WTC11 (cell line): ENCODE measurements at regions not wholly inside any gene's neighbourhood (a gene's known extent, or its start where the extent isn't known, plus 50 kb on each side); places are given as distances from the start of the nearest gene placed in this dataset.

Source experiments
- ATAC-seq: fragments of 200-7000 bp; cut with Tn5 transposase; 2 replicates; pipeline ENCODE4 v1.10.0; 2021; ENCODE audit warnings: mild to moderate bottlenecking, moderate library complexity
- CTCF ChIA-PET: fragments of 300-600 bp; sonication (Branson Sonifier 250); formaldehyde crosslinking; loops from one replicate; lab custom pipeline; 2021; ENCODE audit warnings: antibody characterized with exemption; lab: Charles Lee
- POLR2A ChIA-PET: fragments of 350-600 bp; sonication (Branson Sonifier 250); formaldehyde crosslinking; loops from one replicate; lab custom pipeline; 2021; ENCODE audit warnings: antibody characterized with exemption; lab: Charles Lee
- DNase-seq: peaks from one replicate; pipeline ENCODE4 v3.0.0; 2021; ENCODE audit warnings: low spot score
- H3K27ac Mint-ChIP-seq: 2 replicates; pipeline ENCODE4 v1.8.0; 2021; ENCODE audit warnings: mixed read lengths
- H3K27me3 Mint-ChIP-seq: 2 replicates; pipeline ENCODE4 v1.8.0; 2021; ENCODE audit warnings: low read depth, mild to moderate bottlenecking, moderate library complexity, mixed read lengths
- H3K36me3 Mint-ChIP-seq: 2 replicates; pipeline ENCODE4 v1.8.0; 2021; ENCODE audit warnings: mixed read lengths
- H3K4me1 Mint-ChIP-seq: 2 replicates; pipeline ENCODE4 v1.8.0; 2022; ENCODE audit warnings: mixed read lengths
- H3K4me3 Mint-ChIP-seq: 2 replicates; pipeline ENCODE4 v1.8.0; 2021; ENCODE audit warnings: mild to moderate bottlenecking, moderate library complexity, mixed read lengths
- H3K9me3 Mint-ChIP-seq: 2 replicates; pipeline ENCODE4 v1.8.0; 2021; ENCODE audit warnings: mixed read lengths
- AFF4 ChIP-seq: sonication (generic); formaldehyde crosslinking; IDR thresholded peaks from 2 replicates; pipeline ENCODE4 v1.8.1; 2023; ENCODE audit warnings: mild to moderate bottlenecking, missing genetic modification reagents, borderline replicate concordance
- ATF1 ChIP-seq: sonication (generic); formaldehyde crosslinking; IDR thresholded peaks from 2 replicates; pipeline ENCODE4 v1.8.1; 2023; ENCODE audit warnings: mild to moderate bottlenecking, moderate library complexity, missing genetic modification reagents
- ATF2 ChIP-seq: sonication (generic); formaldehyde crosslinking; IDR thresholded peaks from 2 replicates; pipeline ENCODE4 v1.8.1; 2022; ENCODE audit warnings: low read depth, missing genetic modification reagents, borderline replicate concordance
- E2F4 ChIP-seq: sonication (generic); formaldehyde crosslinking; IDR thresholded peaks from 2 replicates; pipeline ENCODE4 v1.8.1; 2022; ENCODE audit warnings: low read depth, mild to moderate bottlenecking, moderate library complexity, missing genetic modification reagents, borderline replicate concordance
- E2F5 ChIP-seq: sonication (generic); formaldehyde crosslinking; IDR thresholded peaks from 2 replicates; pipeline ENCODE4 v1.8.1; 2022; ENCODE audit warnings: mild to moderate bottlenecking, moderate library complexity, missing genetic modification reagents
- EMX1 ChIP-seq: fragments of 250-450 bp; sonication (Bioruptor Pico); IDR thresholded peaks from 2 replicates; pipeline ENCODE4 v1.8.0; 2021; ENCODE audit warnings: mild to moderate bottlenecking
- FOXP1 ChIP-seq: sonication (generic); formaldehyde crosslinking; IDR thresholded peaks from 2 replicates; pipeline ENCODE4 v1.8.0; 2022; ENCODE audit warnings: missing genetic modification reagents, mild to moderate bottlenecking, moderate library complexity, borderline replicate concordance
- GABPB1 ChIP-seq: sonication (generic); formaldehyde crosslinking; IDR thresholded peaks from 2 replicates; pipeline ENCODE4 v1.8.1; 2023; ENCODE audit warnings: mild to moderate bottlenecking, missing genetic modification reagents
- GRHL2 ChIP-seq: fragments of 250-450 bp; sonication (Bioruptor Pico); IDR thresholded peaks from 2 replicates; pipeline ENCODE4 v1.8.0; 2022; ENCODE audit warnings: mild to moderate bottlenecking, moderate library complexity; ENCODE audit not compliant: insufficient replicate concordance, severe bottlenecking
- IRF2 ChIP-seq: sonication (generic); formaldehyde crosslinking; IDR thresholded peaks from 2 replicates; pipeline ENCODE4 v1.8.0; 2022; ENCODE audit warnings: low read depth, missing genetic modification reagents, borderline replicate concordance
- MAX ChIP-seq: sonication (generic); formaldehyde crosslinking; IDR thresholded peaks from 2 replicates; pipeline ENCODE4 v1.8.0; 2022; ENCODE audit warnings: mild to moderate bottlenecking, missing genetic modification reagents
- MXD4 ChIP-seq: fragments of 250-450 bp; sonication (Bioruptor Pico); IDR thresholded peaks from 2 replicates; pipeline ENCODE4 v1.8.0; 2021; ENCODE audit warnings: mild to moderate bottlenecking, moderate library complexity, borderline replicate concordance
- RELA ChIP-seq: sonication (generic); formaldehyde crosslinking; IDR thresholded peaks from 2 replicates; pipeline ENCODE4 v1.8.1; 2022; ENCODE audit warnings: missing genetic modification reagents, mild to moderate bottlenecking, borderline replicate concordance
- ZNF317 ChIP-seq: sonication (generic); formaldehyde crosslinking; IDR thresholded peaks from 2 replicates; pipeline ENCODE4 v1.8.1; 2023; ENCODE audit warnings: low read depth, mild to moderate bottlenecking, moderate library complexity, missing genetic modification reagents, borderline replicate concordance
- ZNF423 ChIP-seq: fragments of 250-450 bp; sonication (Bioruptor Pico); IDR thresholded peaks from 2 replicates; pipeline ENCODE4 v2.1.2; 2022; ENCODE audit warnings: mild to moderate bottlenecking, moderate library complexity
- ZNF425 ChIP-seq: fragments of 250-450 bp; sonication (Bioruptor Pico); conservative IDR thresholded peaks from 2 replicates; pipeline ENCODE4 v1.9.0; 2021; ENCODE audit warnings: mild to moderate bottlenecking
- ZNF532 ChIP-seq: fragments of 250-450 bp; sonication (Bioruptor Pico); IDR thresholded peaks from 2 replicates; pipeline ENCODE4 v1.9.0; 2021; ENCODE audit warnings: mild to moderate bottlenecking, borderline replicate concordance
- ZNF671 ChIP-seq: fragments of 250-450 bp; sonication (Bioruptor Pico); IDR thresholded peaks from 2 replicates; pipeline ENCODE4 v1.8.0; 2021; ENCODE audit warnings: mild to moderate bottlenecking

GRCh38 chr16:85505794-85506634 lies 107.1 kb upstream of the GSE1 start:
- ATAC-seq (no peak), DNase-seq (no peak)
- TF ChIP-seq ZNF671 (CRISPR knock-in tag) (no peak), E2F4 (no peak), AFF4 (no peak), MXD4 (CRISPR knock-in tag) (no peak), ZNF423 (CRISPR knock-in tag) (no peak), GABPB1 (CRISPR knock-in tag) (no peak), MAX (no peak), FOXP1 (CRISPR knock-in tag) (no peak), ATF2 (CRISPR knock-in tag) (no peak), E2F5 (CRISPR knock-in tag) (no peak), RELA (CRISPR knock-in tag) (no peak), EMX1 (no peak), GRHL2 (CRISPR knock-in tag) (no peak)
- no peak overlapping the region for H3K4me3 Mint-ChIP-seq
- ChIA-PET POLR2A (interaction anchor here (1.2 kb wide), 1 partner anchor 47 kb away, joined by 3 read pairs; no protein-coding TSS in a partner anchor), CTCF (interaction anchor here (0.9 to 4.0 kb wide), 6 partner anchors 15 to 110 kb away, joined by 3 to 18 read pairs (median 4); no protein-coding TSS in a partner anchor)
- H3K36me3 Mint-ChIP-seq, result no peaks in the 10 kb centered on the region
- H3K4me1 Mint-ChIP-seq, result peaks cover 19% of the 10 kb centered on the region
- H3K27ac Mint-ChIP-seq, result no peak overlapping the region
- H3K9me3 Mint-ChIP-seq, result no peaks in the 10 kb centered on the region
- H3K27me3 Mint-ChIP-seq, result no peaks in the 10 kb centered on the region

- Mint-ChIP-seq H3K27ac (no peak overlapping the region), H3K4me1 (peaks cover 19% of the 10 kb centered on the region), H3K27me3 (no peaks in the 10 kb centered on the region), H3K9me3 (no peaks in the 10 kb centered on the region), H3K36me3 (no peaks in the 10 kb centered on the region), H3K4me3 (no peak overlapping the region)
- ChIA-PET POLR2A (interaction anchor here (1.2 kb wide), 1 partner anchor 47 kb away, joined by 3 read pairs; no protein-coding TSS in a partner anchor), CTCF (interaction anchor here (0.9 to 4.0 kb wide), 6 partner anchors 16 to 109 kb away, joined by 3 to 18 read pairs (median 4); no protein-coding TSS in a partner anchor)
- DNase-seq, result no peak
- ATAC-seq, result no peak
- no peak for TF ChIP-seq ZNF317
- TF ChIP-seq ZNF425 (CRISPR knock-in tag), result no peak
- TF ChIP-seq E2F4, result no peak
- TF ChIP-seq ZNF532, result no peak
- no peak for TF ChIP-seq ATF1 (CRISPR knock-in tag)
- no peak for TF ChIP-seq IRF2 (CRISPR knock-in tag)
These were observed 106.5 kb upstream of the GSE1 start for GRCh38 chr16:85506635-85506911.
